Uterus (tissue), 2 donors: ENCODE measurements at regions not wholly inside any gene's neighbourhood (a gene's known extent, or its start where the extent isn't known, plus 50 kb on each side); places are given as distances from the start of the nearest gene placed in this dataset.

Experiments used
- CTCF ChIP-seq, 4 experiments: fragments of 200-600 bp in 2 of 4; fragments of 450-650 bp in 2 of 4; sonication (generic) in 2 of 4; IDR thresholded peaks; one replicate each; pipeline ENCODE4 v1.5.1; 2016 to 2019; ENCODE audit warnings: antibody characterized with exemption in 4 of 4, mild to moderate bottlenecking in 2 of 4, moderate library complexity in 1 of 4
- POLR2A ChIP-seq, 2 donors: fragments of 450-650 bp; IDR thresholded peaks; one replicate each; pipeline ENCODE4 v1.6.1; 2016; ENCODE audit warnings: antibody characterized with exemption in 2 of 2, mild to moderate bottlenecking in 1 of 2, moderate library complexity in 1 of 2

DNA sequence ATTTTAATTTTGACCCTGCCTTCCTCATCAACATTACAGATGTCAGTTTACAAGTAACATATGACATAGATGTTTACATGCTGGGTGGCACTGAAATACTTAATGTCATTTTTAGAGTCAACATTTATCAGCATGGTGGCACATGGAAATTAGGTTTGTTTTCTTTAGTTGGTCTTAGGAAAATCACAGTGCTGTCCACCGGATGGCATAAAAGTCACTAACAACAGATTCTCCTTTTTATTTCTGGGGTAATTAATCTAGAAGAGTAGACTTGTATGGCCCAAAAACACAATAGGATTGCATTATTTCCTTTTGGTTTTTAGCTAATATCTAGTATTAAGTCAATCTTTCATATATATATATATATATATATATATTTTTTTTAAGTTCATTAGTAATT, 88.6 kb upstream of the HHIP start:
- TF ChIP-seq POLR2A (IDR thresholded peaks at IDR 0.05) (no peak), CTCF (IDR thresholded peaks at IDR 0.05) (no peak)
